CD14-positive monocyte (primary cell): ENCODE measurements at regions not wholly inside any gene's neighbourhood (a gene's known extent, or its start where the extent isn't known, plus 50 kb on each side); places are given as distances from the start of the nearest gene placed in this dataset.
"Not testable (repeated sequence)": the region's sequence is repeated elsewhere in the genome, so short reads cannot be mapped to it uniquely, and the experiment has no call there.

Experiments used
- DNase-seq, 3 donors: peaks; one replicate each; pipeline ENCODE4 v3.0.0-alpha.2; 2011 to 2022
- H2AFZ ChIP-seq: 2 replicates; pipeline ENCODE4 v1.6.0; 2012; ENCODE audit warnings: mild to moderate bottlenecking, low read depth, low read length, inconsistent platforms; ENCODE audit not compliant: insufficient read depth, poor library complexity, severe bottlenecking
- H3K27ac ChIP-seq, 2 donors: 1 replicate in 1 of 2; 2 replicates in 1 of 2; pipeline ENCODE4 v1.5.1; 2012 to 2013; ENCODE audit warnings: low read length in 2 of 2, control low read depth in 1 of 2, inconsistent platforms in 1 of 2, low read depth in 1 of 2, mild to moderate bottlenecking in 1 of 2
- H3K27me3 ChIP-seq, 2 donors: one replicate each; pipeline versions ENCODE4 v1.6.0 to v1.6.1; 2011 to 2013; ENCODE audit warnings: low read length in 2 of 2; ENCODE audit not compliant: control insufficient read depth in 2 of 2, insufficient read depth in 2 of 2
- H3K36me3 ChIP-seq, 2 donors: replicated peaks in 1 of 2; 1 replicate in 1 of 2; 2 replicates in 1 of 2; pipeline versions ENCODE4 v1.5.1 to v1.6.1; 2012 to 2013; ENCODE audit warnings: low read length in 2 of 2, control low read depth in 1 of 2, inconsistent platforms in 1 of 2, mild to moderate bottlenecking in 1 of 2; ENCODE audit not compliant: insufficient read depth in 2 of 2, control insufficient read depth in 1 of 2
- H3K4me1 ChIP-seq, 2 donors: 1 replicate in 1 of 2; 2 replicates in 1 of 2; pipeline versions ENCODE4 v1.5.1 to v1.6.1; 2012 to 2013; ENCODE audit warnings: low read length in 2 of 2, control low read depth in 1 of 2, inconsistent platforms in 1 of 2, mild to moderate bottlenecking in 1 of 2, moderate library complexity in 1 of 2; ENCODE audit not compliant: insufficient read depth in 2 of 2, control insufficient read depth in 1 of 2
- H3K4me2 ChIP-seq: replicated peaks from 2 replicates; pipeline ENCODE3; 2012; ENCODE audit warnings: low read length, moderate library complexity, mild to moderate bottlenecking; ENCODE audit not compliant: poor library complexity, severe bottlenecking; ENCODE audit errors: extremely low read depth
- H3K4me3 ChIP-seq, 3 experiments: fragments of 200-600 bp in 1 of 3; sonication (generic) in 1 of 3; replicated peaks in 1 of 3; 1 replicate in 2 of 3; 2 replicates in 1 of 3; pipeline ENCODE4 v1.5.1; 2011 to 2013; ENCODE audit warnings: low read length in 3 of 3, mild to moderate bottlenecking in 3 of 3, control low read depth in 2 of 3, low read depth in 2 of 3, inconsistent platforms in 1 of 3, moderate library complexity in 1 of 3
- H3K79me2 ChIP-seq: 2 replicates; pipeline ENCODE4 v1.6.0; 2012; ENCODE audit warnings: mild to moderate bottlenecking, control low read depth, inconsistent platforms, low read length, moderate library complexity; ENCODE audit not compliant: insufficient read depth
- H3K9ac ChIP-seq: 2 replicates; pipeline ENCODE4 v1.6.0; 2017; ENCODE audit warnings: low read length, mild to moderate bottlenecking; ENCODE audit not compliant: insufficient read depth, poor library complexity, severe bottlenecking
- H3K9me3 ChIP-seq, 2 donors: replicated peaks in 1 of 2; 1 replicate in 1 of 2; 2 replicates in 1 of 2; pipeline versions ENCODE4 v1.5.1 to v1.6.1; 2012 to 2013; ENCODE audit warnings: low read length in 2 of 2, control low read depth in 1 of 2; ENCODE audit not compliant: control insufficient read depth in 1 of 2, insufficient read depth in 1 of 2
- H4K20me1 ChIP-seq: 2 replicates; pipeline ENCODE4 v1.6.0; 2012; ENCODE audit warnings: mild to moderate bottlenecking, low read length, control low read depth, moderate library complexity; ENCODE audit not compliant: insufficient read depth
- H3K27ac Mint-ChIP-seq, 7 donors: one replicate each; pipeline ENCODE4 v1.8.0; 2020; ENCODE audit warnings: mild to moderate bottlenecking in 7 of 7, mixed read lengths in 7 of 7, moderate library complexity in 6 of 7, inconsistent platforms in 2 of 7
- H3K27me3 Mint-ChIP-seq, 3 donors: one replicate each; pipeline ENCODE4 v1.8.0; 2021 to 2022; ENCODE audit warnings: low read depth in 3 of 3, mild to moderate bottlenecking in 3 of 3, mixed read lengths in 3 of 3, moderate library complexity in 3 of 3, inconsistent platforms in 1 of 3
- H3K36me3 Mint-ChIP-seq, 2 donors: one replicate each; pipeline ENCODE4 v1.8.0; 2020; ENCODE audit warnings: mixed read lengths in 2 of 2, inconsistent platforms in 1 of 2, mild to moderate bottlenecking in 1 of 2
- H3K4me1 Mint-ChIP-seq: one replicate; pipeline ENCODE4 v1.8.0; 2020; ENCODE audit warnings: mild to moderate bottlenecking, mixed read lengths
- H3K4me3 Mint-ChIP-seq, 2 donors: one replicate each; pipeline ENCODE4 v1.8.0; 2020; ENCODE audit warnings: mild to moderate bottlenecking in 2 of 2, mixed read lengths in 2 of 2, moderate library complexity in 1 of 2
- H3K9me3 Mint-ChIP-seq, 7 donors: one replicate each; pipeline ENCODE4 v1.8.0; 2020 to 2022; ENCODE audit warnings: mixed read lengths in 7 of 7, mild to moderate bottlenecking in 6 of 7, moderate library complexity in 6 of 7, inconsistent platforms in 2 of 7
- WGBS: methylation state at CpG from one replicate; pipeline ENCODE4 v1.1.5; 2013; ENCODE audit warnings: missing lambda C conversion rate; ENCODE audit not compliant: insufficient coverage; 5-methylcytosine and 5-hydroxymethylcytosine counted together
- intact Hi-C, 2 donors: fragments of 100-400 bp; cut with micrococcal nuclease; formaldehyde crosslinking; loops; one replicate each; pipeline versions ENCODE4 v1.15.0 to v1.15.1; 2023
- TF ChIP-seq, protein P1 (sequence below): fragments of 200-600 bp; IDR thresholded peaks from one replicate; pipeline ENCODE4 v1.8.0; 2022; ENCODE audit warnings: antibody characterized with exemption, mild to moderate bottlenecking

DNA sequence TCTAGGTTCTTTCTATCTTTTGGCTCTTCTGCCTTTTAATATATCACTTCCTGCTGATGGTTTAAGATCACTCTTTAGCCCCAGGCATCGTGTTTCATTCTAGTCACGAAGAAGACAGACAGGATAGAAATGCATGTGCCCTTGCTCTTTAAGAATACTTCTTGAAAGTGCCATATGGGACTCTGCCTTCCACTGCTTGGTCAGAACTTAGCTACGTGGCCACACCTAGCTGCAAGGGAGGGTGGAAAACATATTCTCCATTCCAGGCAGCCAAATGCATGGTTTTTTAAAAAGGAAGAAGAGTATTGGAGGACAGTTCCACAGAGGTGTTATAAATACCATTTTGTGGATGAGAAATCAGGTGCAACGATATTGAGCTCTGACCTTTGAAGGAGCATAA, 143.3 kb downstream of the KLRB1 start:
- no peaks in the 10 kb centered on the region for H3K79me2 ChIP-seq
- no peak overlapping the region for H3K4me3 ChIP-seq
- WGBS: 95% methylated on average over 2 of the region's 4 CpGs
- H3K36me3 ChIP-seq: no peaks in the 10 kb centered on the region
- no peaks in the 10 kb centered on the region for H3K4me1 ChIP-seq
- no peak overlapping the region for H2AFZ ChIP-seq
- Mint-ChIP-seq H3K4me1 (peaks cover 7% of the 10 kb centered on the region), H3K27ac (peak overlapping the region in 1 of 7 donors; percentile 38), H3K27me3 (no peaks in the 10 kb centered on the region), H3K9me3 (no peaks in the 10 kb centered on the region), H3K36me3 (no peaks in the 10 kb centered on the region), H3K4me3 (no peak overlapping the region)
- DNase-seq: no peak
- intact Hi-C loops: no loop called here
- no peaks in the 10 kb centered on the region for H3K27me3 ChIP-seq
- no peak overlapping the region for H3K4me2 ChIP-seq
- no peak overlapping the region for H3K9ac ChIP-seq
- H3K9me3 ChIP-seq: no peaks in the 10 kb centered on the region
- H3K27ac ChIP-seq: no peak overlapping the region
- H4K20me1 ChIP-seq: no peaks in the 10 kb centered on the region
- TF ChIP-seq, protein P1, sequence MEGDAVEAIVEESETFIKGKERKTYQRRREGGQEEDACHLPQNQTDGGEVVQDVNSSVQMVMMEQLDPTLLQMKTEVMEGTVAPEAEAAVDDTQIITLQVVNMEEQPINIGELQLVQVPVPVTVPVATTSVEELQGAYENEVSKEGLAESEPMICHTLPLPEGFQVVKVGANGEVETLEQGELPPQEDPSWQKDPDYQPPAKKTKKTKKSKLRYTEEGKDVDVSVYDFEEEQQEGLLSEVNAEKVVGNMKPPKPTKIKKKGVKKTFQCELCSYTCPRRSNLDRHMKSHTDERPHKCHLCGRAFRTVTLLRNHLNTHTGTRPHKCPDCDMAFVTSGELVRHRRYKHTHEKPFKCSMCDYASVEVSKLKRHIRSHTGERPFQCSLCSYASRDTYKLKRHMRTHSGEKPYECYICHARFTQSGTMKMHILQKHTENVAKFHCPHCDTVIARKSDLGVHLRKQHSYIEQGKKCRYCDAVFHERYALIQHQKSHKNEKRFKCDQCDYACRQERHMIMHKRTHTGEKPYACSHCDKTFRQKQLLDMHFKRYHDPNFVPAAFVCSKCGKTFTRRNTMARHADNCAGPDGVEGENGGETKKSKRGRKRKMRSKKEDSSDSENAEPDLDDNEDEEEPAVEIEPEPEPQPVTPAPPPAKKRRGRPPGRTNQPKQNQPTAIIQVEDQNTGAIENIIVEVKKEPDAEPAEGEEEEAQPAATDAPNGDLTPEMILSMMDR: no peak

DNA sequence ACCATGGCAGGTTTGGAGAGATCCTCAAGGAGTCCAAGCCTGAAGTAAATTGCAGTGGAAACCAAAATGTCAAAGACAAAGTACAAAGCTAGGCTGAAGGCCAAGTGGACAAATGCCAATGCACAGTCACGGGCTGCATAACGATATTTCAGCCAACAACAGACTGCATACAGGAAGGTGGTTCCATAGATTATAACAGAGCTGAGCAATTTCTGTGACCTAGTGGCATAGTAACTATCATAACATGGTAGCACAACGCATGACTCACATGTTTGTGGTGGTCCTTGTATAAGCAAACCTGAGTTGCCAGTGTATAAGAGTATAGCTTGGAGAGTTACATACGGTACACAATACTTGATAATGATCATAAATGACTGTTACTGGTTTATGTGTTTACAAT, 152.2 kb downstream of the KLRB1 start:
- H3K36me3 Mint-ChIP-seq, H4K20me1 ChIP-seq, H3K9me3 Mint-ChIP-seq, H3K4me3 Mint-ChIP-seq, H3K4me3 ChIP-seq, H3K4me1 ChIP-seq, DNase-seq, intact Hi-C loops, H3K27me3 ChIP-seq, H3K36me3 ChIP-seq, H2AFZ ChIP-seq, H3K9me3 ChIP-seq, H3K27me3 Mint-ChIP-seq, H3K9ac ChIP-seq, H3K4me1 Mint-ChIP-seq, H3K27ac Mint-ChIP-seq, H3K4me2 ChIP-seq, H3K27ac ChIP-seq, H3K79me2 ChIP-seq: not testable (repeated sequence)
- WGBS: no CpG with 5 or more reads among the region's 4 CpGs

DNA sequence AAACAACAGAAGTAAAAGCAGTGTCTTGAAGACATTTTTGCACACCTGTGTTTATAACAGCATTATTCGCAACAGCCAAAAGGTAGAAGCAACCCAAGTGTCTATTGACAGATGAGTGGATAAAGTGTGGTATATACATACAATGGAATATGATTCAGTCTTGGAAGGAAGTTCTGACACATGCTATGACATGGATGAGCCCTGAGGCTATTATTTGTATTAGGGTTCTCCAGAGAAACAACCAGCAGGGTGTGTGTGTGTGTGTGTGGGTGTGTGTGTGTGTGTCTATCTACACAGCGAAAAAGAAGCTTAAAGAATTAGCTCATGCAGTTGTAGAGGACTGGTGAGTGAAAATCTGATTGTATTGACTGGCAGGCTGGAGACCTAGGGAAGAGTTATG, 153.7 kb downstream of the KLRB1 start:
- not testable (repeated sequence) for H3K4me3 Mint-ChIP-seq, H3K27me3 Mint-ChIP-seq
- WGBS: 100% methylated on average over 1 of the region's 2 CpGs

DNA sequence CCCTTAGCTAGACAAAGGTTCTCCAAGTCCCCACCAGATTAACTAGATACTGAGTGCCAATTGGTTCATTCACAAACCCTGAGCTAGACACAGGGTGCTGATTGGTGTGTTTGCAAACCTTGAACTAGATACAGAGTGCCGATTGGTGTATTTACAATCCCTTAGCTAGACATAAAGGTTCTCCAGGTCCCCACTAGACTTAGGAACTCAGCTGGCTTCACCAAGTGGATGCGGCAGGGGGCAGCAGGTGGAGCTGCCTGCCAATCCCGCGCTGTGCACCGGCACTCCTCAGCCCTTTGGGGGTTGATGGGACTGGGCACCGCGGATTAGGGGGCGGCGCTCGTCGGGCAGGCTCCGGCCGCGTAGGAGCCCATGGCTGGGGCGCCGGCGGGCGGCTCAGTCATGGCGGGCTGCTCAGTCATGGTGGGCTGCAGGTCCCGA, 157.6 kb downstream of the KLRB1 start:
- DNase-seq, H3K27ac Mint-ChIP-seq, H3K36me3 ChIP-seq, H3K36me3 Mint-ChIP-seq, H2AFZ ChIP-seq, H3K79me2 ChIP-seq, intact Hi-C loops, H3K4me2 ChIP-seq, H3K9me3 ChIP-seq, H3K9ac ChIP-seq, H3K4me3 Mint-ChIP-seq, H3K27me3 ChIP-seq, H3K27ac ChIP-seq, H3K27me3 Mint-ChIP-seq, H3K9me3 Mint-ChIP-seq, H3K4me3 ChIP-seq, H4K20me1 ChIP-seq: not testable (repeated sequence)
- H3K4me1 Mint-ChIP-seq: peaks cover 24% of the 10 kb centered on the region
- peaks cover 9 to 10% of the 10 kb centered on the region in 2 donors for H3K4me1 ChIP-seq
- WGBS: 82% methylated on average over 19 of the region's 20 CpGs

More for the DNA sequence above, 153.7 kb downstream of the KLRB1 start:
- intact Hi-C loops, H3K9me3 ChIP-seq, H3K27me3 ChIP-seq, H3K79me2 ChIP-seq, H3K27ac Mint-ChIP-seq, H3K27ac ChIP-seq, H3K4me1 Mint-ChIP-seq, H3K36me3 Mint-ChIP-seq, H3K4me2 ChIP-seq, H3K9me3 Mint-ChIP-seq, H2AFZ ChIP-seq, H3K4me1 ChIP-seq, H3K9ac ChIP-seq, H4K20me1 ChIP-seq, H3K4me3 ChIP-seq, DNase-seq, H3K36me3 ChIP-seq: not testable (repeated sequence)
